ENCODE measurements at regions not wholly inside any gene's neighbourhood (a gene's known extent, or its start where the extent isn't known, plus 50 kb on each side); places are given as distances from the start of the nearest gene placed in this dataset.
"Not testable (repeated sequence)": the region's sequence is repeated elsewhere in the genome, so short reads cannot be mapped to it uniquely, and the experiment has no call there.

GRCh38 chr15:69766156-69766555 lies 313.5 kb downstream of the RPLP1 start:
- ATAC-seq (no peak), DNase-seq (no peak)
- intact Hi-C loops (cut with DNase I, micrococcal nuclease) = no loop called here
- H3K9me3 ChIP-seq = no peaks in the 10 kb centered on the region
- TF ChIP-seq CTCF (IDR thresholded peaks at IDR 0.05) = no peak
- no peaks in the 10 kb centered on the region for H3K4me1 ChIP-seq (ENCODE audit: low read depth)
- no peaks in the 10 kb centered on the region for H3K36me3 ChIP-seq (ENCODE audit: low read depth)
- H3K4me3 ChIP-seq = no peak overlapping the region

- no peaks in the 10 kb centered on the region for H3K4me1 ChIP-seq (ENCODE audit: low read depth)
- DNase-seq (no peak), ATAC-seq (no peak)
- no peak overlapping the region for H3K4me3 ChIP-seq
- TF ChIP-seq CTCF (IDR thresholded peaks at IDR 0.05) = no peak
- H3K36me3 ChIP-seq (ENCODE audit: low read depth) = no peaks in the 10 kb centered on the region
- H3K9me3 ChIP-seq = no peaks in the 10 kb centered on the region
- intact Hi-C loops (cut with DNase I, micrococcal nuclease) = no loop called here
Measured at GRCh38 chr15:69767191-69767590, 314.6 kb downstream of the RPLP1 start.

- intact Hi-C loops (cut with DNase I, micrococcal nuclease); DNase-seq; H3K9me3 ChIP-seq; H3K4me1 ChIP-seq (ENCODE audit: low read depth); H3K36me3 ChIP-seq (ENCODE audit: low read depth); H3K4me3 ChIP-seq; ATAC-seq: not testable (repeated sequence)
Measured at GRCh38 chr15:69769336-69769735, 316.7 kb downstream of the RPLP1 start.

- H3K4me3 ChIP-seq; H3K36me3 ChIP-seq (ENCODE audit: low read depth); ATAC-seq; H3K4me1 ChIP-seq (ENCODE audit: low read depth); H3K9me3 ChIP-seq; intact Hi-C loops (cut with DNase I, micrococcal nuclease); DNase-seq: not testable (repeated sequence)
Measured at GRCh38 chr15:69774258-69774657, 321.6 kb downstream of the RPLP1 start.

GRCh38 chr15:69774711-69775110 lies 322.1 kb downstream of the RPLP1 start:
- ATAC-seq; H3K4me1 ChIP-seq (ENCODE audit: low read depth); H3K4me3 ChIP-seq; DNase-seq; intact Hi-C loops (cut with DNase I, micrococcal nuclease); H3K36me3 ChIP-seq (ENCODE audit: low read depth); H3K9me3 ChIP-seq: not testable (repeated sequence)

- Histone ChIP-seq H3K36me3 (ENCODE audit: low read depth) (no peaks in the 10 kb centered on the region), H3K4me1 (ENCODE audit: low read depth) (no peaks in the 10 kb centered on the region), H3K4me3 (no peak overlapping the region), H3K9me3 (no peaks in the 10 kb centered on the region)
- no peak for ATAC-seq
- intact Hi-C loops (cut with DNase I, micrococcal nuclease) = no loop called here
- DNase-seq = no peak
- no peak for TF ChIP-seq CTCF (IDR thresholded peaks at IDR 0.05)
Measured at GRCh38 chr15:69777356-69777755, 320.4 kb downstream of the TLE3 start.

- Histone ChIP-seq H3K4me1 (ENCODE audit: low read depth) (no peaks in the 10 kb centered on the region), H3K36me3 (ENCODE audit: low read depth) (no peaks in the 10 kb centered on the region), H3K4me3 (no peak overlapping the region), H3K9me3 (no peaks in the 10 kb centered on the region)
- no peak for TF ChIP-seq CTCF (IDR thresholded peaks at IDR 0.05)
- intact Hi-C loops (cut with DNase I, micrococcal nuclease) = no loop called here
- ATAC-seq = no peak
- DNase-seq = no peak
Measured at GRCh38 chr15:69780374-69780773, 317.3 kb downstream of the TLE3 start.

All from mucosa of descending colon (tissue), 3 donors.